HG03108 (cell line): ENCODE measurements at regions not wholly inside any gene's neighbourhood (a gene's known extent, or its start where the extent isn't known, plus 50 kb on each side); places are given as distances from the start of the nearest gene placed in this dataset.
A peak's percentile ranks its signal among the peaks of the same experiment; 100 is the strongest.
"Not testable (repeated sequence)": the region's sequence is repeated elsewhere in the genome, so short reads cannot be mapped to it uniquely, and the experiment has no call there.

Source experiments
- ATAC-seq: cut with Tn5 transposase; IDR thresholded peaks from one replicate; pipeline ENCODE4 v1.9.1; 2021; ENCODE audit warnings: moderate library complexity; ENCODE audit not compliant: unreplicated experiment

- ATAC-seq, result no peak
Observed at GRCh38 chr1:99062192-99062591, 57.5 kb upstream of the PLPPR5 start.

DNA sequence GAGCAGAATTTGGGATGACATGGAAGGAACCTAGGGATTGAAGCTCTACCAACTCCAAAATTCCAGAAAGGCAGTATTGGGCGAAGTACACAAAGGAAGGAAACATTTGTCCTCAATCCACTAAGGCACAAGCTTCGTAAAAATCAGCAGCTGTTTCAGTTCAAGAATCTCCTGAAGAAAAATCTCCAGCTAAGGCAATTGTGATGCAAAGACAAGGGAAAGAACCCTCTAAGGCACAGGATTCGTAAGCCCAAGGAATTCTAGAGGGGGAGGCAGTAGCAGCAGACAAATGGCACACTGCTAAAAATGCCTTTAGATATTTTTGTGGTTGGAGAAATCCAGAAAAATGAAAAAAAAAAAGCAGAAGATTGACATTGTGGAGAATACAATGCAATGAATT lies 64.5 kb upstream of the PLPPR5 start:
- no peak for ATAC-seq

- ATAC-seq, result not testable (repeated sequence)
Observed at GRCh38 chr1:99078529-99078928, 73.9 kb upstream of the PLPPR5 start.

DNA sequence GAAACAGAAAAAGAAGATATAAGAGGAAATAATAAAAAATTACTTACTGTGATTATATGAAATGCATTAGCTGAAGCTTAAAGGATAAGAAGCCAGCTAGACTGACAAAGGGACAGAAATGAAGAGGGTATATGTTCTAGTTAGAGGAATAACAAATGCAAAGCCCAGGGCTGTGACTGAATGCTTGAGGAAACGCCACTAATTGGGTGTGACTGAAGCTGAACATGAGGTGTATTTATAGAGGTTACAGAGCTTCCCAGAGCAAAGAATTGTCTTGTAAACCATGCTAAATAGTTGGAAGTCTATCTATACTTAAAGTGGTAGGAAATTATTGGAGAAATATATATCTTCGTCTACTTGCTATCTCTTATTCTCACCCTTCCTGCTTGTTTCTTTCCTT lies 77.7 kb upstream of the PLPPR5 start:
- no peak for ATAC-seq

DNA sequence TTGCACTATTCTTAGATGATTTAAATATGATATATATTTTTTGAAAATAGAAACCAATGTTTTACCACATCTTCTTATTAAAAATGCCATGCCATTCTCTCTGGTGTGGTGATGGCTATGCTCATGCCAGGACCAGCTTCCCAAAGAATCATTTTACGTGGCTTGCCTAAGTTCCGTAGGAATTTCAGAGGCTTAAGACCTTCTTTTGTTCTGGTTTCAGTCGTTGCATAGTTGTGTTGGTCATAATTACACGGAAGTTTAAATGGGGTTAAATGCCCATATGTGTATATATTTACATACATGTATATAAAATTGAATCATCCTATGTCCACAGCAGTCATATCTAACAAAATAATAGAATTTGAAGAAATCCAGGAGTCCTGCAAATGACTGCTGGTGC lies 78.7 kb upstream of the PLPPR5 start:
- ATAC-seq, result no peak

- peak; percentile 86 for ATAC-seq
Observed at GRCh38 chr1:99084562-99084961, 79.9 kb upstream of the PLPPR5 start.

DNA sequence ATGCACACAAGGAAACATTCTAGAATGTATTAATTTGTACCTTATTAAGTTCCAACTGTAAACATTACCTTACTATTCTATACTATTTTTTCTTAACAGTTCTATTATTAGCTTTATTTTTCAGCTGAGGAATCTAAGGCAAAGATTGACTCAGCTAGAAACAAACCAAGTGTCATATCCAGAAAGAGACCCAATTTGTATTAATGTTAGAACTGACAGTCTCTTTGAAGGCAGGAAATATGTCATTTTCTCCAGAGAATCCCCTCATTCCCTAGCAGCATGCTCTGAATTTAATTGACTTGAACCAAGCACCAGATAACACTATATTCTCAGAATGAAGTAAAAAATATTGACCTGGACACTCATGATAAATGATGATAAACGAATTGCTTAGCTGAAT lies 81.4 kb upstream of the PLPPR5 start:
- ATAC-seq, result no peak

DNA sequence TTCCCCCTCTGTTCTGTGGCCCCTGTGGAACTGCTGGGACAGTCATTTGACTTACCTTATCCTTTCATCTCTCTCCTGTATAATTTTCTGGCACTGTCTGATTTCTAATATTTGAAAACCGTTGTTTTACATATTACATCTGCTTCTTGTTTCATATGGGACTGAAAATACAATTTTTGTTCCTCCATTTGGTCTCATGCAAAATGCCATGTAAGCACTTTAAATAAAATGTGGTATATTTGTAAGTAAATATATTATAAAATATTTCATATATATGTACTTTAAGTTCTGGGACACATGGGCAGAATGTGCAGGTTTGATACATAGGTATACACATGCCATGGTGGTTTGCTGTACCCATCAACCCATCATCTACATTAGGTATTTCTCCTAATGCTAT lies 93.9 kb upstream of the PLPPR5 start:
- ATAC-seq, result no peak

GRCh38 chr1:99106274-99106673 lies 101.6 kb upstream of the PLPPR5 start:
- no peak for ATAC-seq

- ATAC-seq, result no peak
Observed at GRCh38 chr1:99107680-99108079, 103.0 kb upstream of the PLPPR5 start.

GRCh38 chr1:99110140-99111041 lies 105.7 kb upstream of the PLPPR5 start:
- ATAC-seq, result no peak

DNA sequence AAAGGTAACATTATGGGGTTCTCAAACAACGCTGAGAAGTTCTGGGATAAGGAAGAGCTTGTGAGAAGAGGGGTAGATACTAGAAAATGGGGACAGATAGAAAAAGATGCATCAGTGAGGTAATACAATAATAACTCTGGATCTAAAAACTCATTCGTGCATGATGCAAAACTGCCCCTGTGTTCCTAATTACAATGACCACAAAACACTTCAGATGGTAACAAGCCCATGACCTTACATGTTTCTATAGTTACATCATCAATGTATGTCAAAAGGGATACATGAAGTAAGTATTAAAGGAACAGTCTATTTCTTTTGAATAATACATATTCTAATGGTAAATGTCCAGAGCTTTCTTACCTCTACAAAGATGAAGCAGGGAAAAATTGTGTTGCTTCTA lies 110.6 kb upstream of the PLPPR5 start:
- no peak for ATAC-seq

DNA sequence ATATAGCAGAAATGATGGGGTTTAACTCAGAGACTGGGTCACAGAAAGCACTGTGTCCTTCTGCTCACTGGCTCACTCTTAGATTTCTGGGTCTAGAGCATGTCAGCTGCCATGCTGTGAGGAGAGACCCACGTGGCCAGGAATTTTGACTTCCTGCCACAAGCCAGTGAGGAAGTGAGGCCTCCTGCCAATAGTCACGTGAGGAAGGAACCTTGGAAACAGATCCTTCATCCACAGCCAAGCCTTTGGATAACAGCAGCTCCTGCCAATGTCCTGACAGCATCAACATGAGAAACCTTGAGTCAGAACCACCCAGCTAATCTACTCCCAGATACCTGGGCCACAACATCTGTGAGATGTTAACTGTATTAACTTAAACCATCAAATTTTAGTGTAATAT lies 114.5 kb upstream of the PLPPR5 start:
- no peak for ATAC-seq

DNA sequence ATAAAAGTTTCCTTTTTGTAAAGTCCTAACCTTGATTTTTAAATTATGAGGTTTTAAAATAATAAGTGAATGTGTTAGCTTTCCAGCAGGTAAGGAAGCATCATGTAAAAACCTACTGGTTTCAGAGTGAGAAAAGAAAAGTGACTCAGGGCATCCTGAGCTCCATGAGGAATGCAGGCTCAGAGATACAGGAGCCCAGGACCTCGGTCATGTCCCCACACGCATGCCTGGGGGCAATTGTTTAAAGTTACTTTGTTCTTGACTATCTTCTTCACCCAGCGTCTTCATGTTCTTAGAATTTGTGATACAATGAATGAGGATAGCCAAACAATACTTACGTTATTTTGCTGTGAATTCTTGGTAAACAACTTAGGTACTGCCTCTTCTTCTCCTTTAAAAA lies 117.4 kb upstream of the PLPPR5 start:
- no peak for ATAC-seq

GRCh38 chr1:99123936-99124335 lies 119.3 kb upstream of the PLPPR5 start:
- no peak for ATAC-seq

- no peak for ATAC-seq
Observed at GRCh38 chr1:99131546-99131945, 126.9 kb upstream of the PLPPR5 start.

GRCh38 chr1:99133756-99134500 lies 129.3 kb upstream of the PLPPR5 start:
- ATAC-seq, result no peak

DNA sequence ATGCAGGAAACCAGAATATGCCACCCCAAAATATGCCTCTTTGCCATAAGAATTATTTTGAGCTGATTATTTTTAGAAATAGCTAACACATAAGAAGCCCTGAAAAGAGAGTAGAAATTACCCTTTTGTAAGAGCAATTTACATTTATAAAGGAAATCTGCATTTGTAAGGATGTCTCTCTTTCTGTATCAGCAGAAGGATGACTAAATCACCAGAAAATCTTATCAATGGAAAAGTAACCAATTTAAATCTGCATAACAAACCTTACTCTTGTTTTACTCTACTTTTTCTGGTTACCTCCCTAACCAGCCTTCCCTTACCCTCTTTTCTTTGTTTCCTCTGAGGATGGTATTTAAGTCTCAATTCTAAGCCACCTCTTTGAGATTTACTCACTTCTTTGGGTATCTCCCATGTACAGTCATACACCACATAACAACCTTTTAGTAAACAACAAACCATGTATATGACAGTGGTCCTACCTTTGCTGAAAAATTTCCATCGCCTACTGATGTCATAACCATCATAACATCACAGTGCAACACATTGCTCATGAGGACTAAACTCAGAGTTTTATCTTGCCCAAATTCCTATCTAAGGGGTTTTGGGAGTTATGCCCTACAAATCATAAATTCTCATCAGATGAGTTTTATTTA lies 126.6 kb upstream of the PLPPR4 start:
- no peak for ATAC-seq

GRCh38 chr1:99139876-99140275 lies 124.4 kb upstream of the PLPPR4 start:
- ATAC-seq, result no peak

GRCh38 chr1:99146129-99146848 lies 118.0 kb upstream of the PLPPR4 start:
- no peak for ATAC-seq

- ATAC-seq, result no peak
Observed at GRCh38 chr1:99149952-99150351, 114.3 kb upstream of the PLPPR4 start.
